Endothelial cell of umbilical vein (primary cell): ENCODE measurements at regions not wholly inside any gene's neighbourhood (a gene's known extent, or its start where the extent isn't known, plus 50 kb on each side); places are given as distances from the start of the nearest gene placed in this dataset.

Experiments
- BruUV-seq: library from RNA; stranded (reverse); fragments of 400-500 nt; replicated peaks from 2 replicates; lab custom pipeline; 2021; lab: Mats Ljungman, UMichigan
- CTCF ChIA-PET: fragments of 300-600, 350-600 bp; sonication (Branson Sonifier 250); formaldehyde crosslinking; loops from one replicate; lab custom pipeline; 2021; ENCODE audit warnings: antibody characterized with exemption, inconsistent platforms; lab: Charles Lee
- POLR2A ChIA-PET: fragments of 300-600, 350-600 bp; sonication (Branson Sonifier 250); formaldehyde crosslinking; loops from one replicate; lab custom pipeline; 2021; ENCODE audit warnings: antibody characterized with exemption, inconsistent platforms; lab: Charles Lee
- DNase-seq: peaks from one replicate; pipeline ENCODE4 v3.0.0-alpha.2; 2011; ENCODE audit warnings: low read depth, low spot score
- FAIRE-seq: peaks from 2 replicates; lab custom pipeline; 2011; peaks lifted over from hg19 to GRCh38; lab: Jason Lieb, UNC
- H2AFZ ChIP-seq: 2 replicates; pipeline ENCODE4 v1.6.0; 2012; ENCODE audit warnings: low read depth, low read length, control low read depth, inconsistent platforms
- H3K27ac ChIP-seq: 2 replicates; pipeline ENCODE4 v1.5.1; 2011; ENCODE audit warnings: low read depth, mild to moderate bottlenecking, control low read depth, low read length, moderate library complexity; ENCODE audit not compliant: insufficient read depth
- H3K27me3 ChIP-seq, 2 experiments: 2 replicates each; pipeline versions ENCODE4 v1.6.0 to v1.6.1; 2011; ENCODE audit warnings: low read length in 2 of 2, mixed read lengths in 1 of 2; ENCODE audit not compliant: control insufficient read depth in 2 of 2, insufficient read depth in 2 of 2
- H3K36me3 ChIP-seq, 2 experiments: 2 replicates in 1 of 2; 3 replicates in 1 of 2; pipeline ENCODE4 v1.5.1; 2011; ENCODE audit warnings: low read length in 2 of 2, mild to moderate bottlenecking in 1 of 2, moderate library complexity in 1 of 2; ENCODE audit not compliant: control insufficient read depth in 2 of 2, insufficient read depth in 2 of 2; ENCODE audit errors: extremely low read depth in 1 of 2
- H3K4me1 ChIP-seq: 3 replicates; pipeline ENCODE4 v1.5.1; 2011; ENCODE audit warnings: mild to moderate bottlenecking, low read length; ENCODE audit not compliant: control insufficient read depth, insufficient read depth; ENCODE audit errors: extremely low read depth
- H3K4me2 ChIP-seq: 2 replicates; pipeline ENCODE4 v1.6.1; 2011; ENCODE audit warnings: low read length, control low read depth, mixed read lengths; ENCODE audit not compliant: insufficient read depth
- H3K4me3 ChIP-seq, 3 experiments: fragments of 200-600 bp in 1 of 3; sonication (generic), shearing (Covaris generic) in 1 of 3; replicated peaks in 1 of 3; 2 replicates each; pipeline ENCODE4 v1.5.1; 2011 to 2016; ENCODE audit warnings: control low read depth in 3 of 3, low read length in 3 of 3, mild to moderate bottlenecking in 2 of 3, inconsistent platforms in 1 of 3, low read depth in 1 of 3, moderate library complexity in 1 of 3; ENCODE audit not compliant: insufficient read depth in 1 of 3
- H3K79me2 ChIP-seq: 2 replicates; pipeline ENCODE4 v1.6.0; 2012; ENCODE audit warnings: low read length, inconsistent platforms; ENCODE audit not compliant: control insufficient read depth, insufficient read depth
- H3K9ac ChIP-seq: replicated peaks from 2 replicates; pipeline ENCODE3; 2011; ENCODE audit warnings: low read length, control low read depth; ENCODE audit not compliant: insufficient read depth; ENCODE audit errors: extremely low read depth
- H3K9me1 ChIP-seq: replicated peaks from 3 replicates; pipeline ENCODE4 v1.6.0; 2011; ENCODE audit warnings: mild to moderate bottlenecking, low read length; ENCODE audit not compliant: control insufficient read depth, insufficient read depth; ENCODE audit errors: extremely low read depth
- H3K9me3 ChIP-seq: replicated peaks from 2 replicates; pipeline ENCODE4 v1.5.1; 2012; ENCODE audit warnings: low read length, inconsistent platforms; ENCODE audit not compliant: control insufficient read depth, insufficient read depth
- H4K20me1 ChIP-seq: replicated peaks from 2 replicates; pipeline ENCODE3; 2011; ENCODE audit warnings: mild to moderate bottlenecking, low read length; ENCODE audit not compliant: control insufficient read depth, insufficient read depth; ENCODE audit errors: extremely low read depth
- EZH2 ChIP-seq: IDR thresholded peaks from 2 replicates; pipeline ENCODE4 v1.6.1; 2012; ENCODE audit warnings: borderline replicate concordance, low read depth, mild to moderate bottlenecking, moderate library complexity, low read length, inconsistent platforms; ENCODE audit not compliant: severe bottlenecking
- FOS ChIP-seq: IDR thresholded peaks from 2 replicates; pipeline ENCODE4 v1.6.1; 2011; ENCODE audit warnings: mild to moderate bottlenecking, low read length, moderate library complexity, borderline replicate concordance; ENCODE audit not compliant: insufficient read depth
- GATA2 ChIP-seq: IDR thresholded peaks from 2 replicates; pipeline ENCODE4 v1.7.0; 2011; ENCODE audit warnings: low read depth, mild to moderate bottlenecking, moderate library complexity, mixed read lengths, low read length; ENCODE audit not compliant: insufficient read length, insufficient read depth
- JUN ChIP-seq: IDR thresholded peaks from 2 replicates; pipeline ENCODE4 v1.6.1; 2011; ENCODE audit warnings: borderline replicate concordance, low read depth; ENCODE audit not compliant: insufficient read length, insufficient read depth
- MYC ChIP-seq: IDR thresholded peaks from one replicate; pipeline ENCODE4 v1.6.1; 2011; ENCODE audit warnings: mild to moderate bottlenecking, low read depth, low read length
- POLR2A ChIP-seq: IDR thresholded peaks from 2 replicates; pipeline ENCODE4 v1.6.1; 2012; ENCODE audit warnings: low read depth, mild to moderate bottlenecking, control low read depth, low read length
- POLR2AphosphoS5 ChIP-seq: IDR thresholded peaks from 2 replicates; pipeline ENCODE4 v1.6.1; 2012; ENCODE audit warnings: low read depth, mild to moderate bottlenecking, control low read depth, low read length, moderate library complexity; ENCODE audit not compliant: insufficient read depth
- dilution Hi-C: fragments of 300-500 bp; cut with MboI; formaldehyde crosslinking; loops from one replicate; pipeline ENCODE4 v1.15.0; 2019; ENCODE audit warnings: low sequenced_read_pairs; ENCODE audit not compliant: extremely low pct_ligation_motif_present
- intact Hi-C: fragments of 100-400 bp; cut with micrococcal nuclease; formaldehyde crosslinking; loops from one replicate; pipeline ENCODE4 v1.10.0; 2022
- TF ChIP-seq, protein P1 (sequence below), 2 donors: IDR thresholded peaks; 1 replicate in 1 of 2; 2 replicates in 1 of 2; pipeline ENCODE4 v1.5.1; 2011; ENCODE audit warnings: low read length in 2 of 2, mild to moderate bottlenecking in 2 of 2, moderate library complexity in 2 of 2, control low read depth in 1 of 2, inconsistent platforms in 1 of 2, low read depth in 1 of 2; ENCODE audit not compliant: insufficient read depth in 1 of 2; ENCODE audit errors: extremely low read depth in 1 of 2
- TF ChIP-seq, protein P2 (sequence below): IDR thresholded peaks from 2 replicates; pipeline ENCODE4 v1.6.1; 2011; ENCODE audit not compliant: insufficient read depth, insufficient read length

DNA sequence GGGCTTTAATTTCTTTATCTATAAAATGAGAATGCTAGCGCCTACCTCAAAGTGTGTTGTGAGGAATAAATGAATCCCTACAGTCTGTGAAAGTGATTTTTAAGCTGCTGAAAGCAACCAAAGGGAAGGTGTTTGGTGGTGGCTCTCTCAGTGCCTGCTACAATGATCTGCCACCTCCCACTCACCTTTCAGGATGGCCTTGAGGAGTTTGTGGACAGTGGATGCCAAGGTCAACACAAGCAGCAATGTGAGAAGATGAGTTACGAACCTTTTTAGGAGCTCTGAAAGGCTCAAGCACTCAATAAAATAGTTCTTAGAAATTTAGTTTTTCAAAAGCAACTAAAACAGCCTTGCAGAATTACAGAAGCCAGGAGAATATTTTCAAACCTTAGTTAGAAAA is 176.6 kb upstream of the DPT start:
- no peak for FAIRE-seq
- Histone ChIP-seq H4K20me1 (no peaks in the 10 kb centered on the region), H3K79me2 (no peaks in the 10 kb centered on the region), H3K9me3 (no peaks in the 10 kb centered on the region), H3K4me3 (no peak overlapping the region), H2AFZ (no peak overlapping the region), H3K4me2 (no peak overlapping the region), H3K27me3 (no peaks in the 10 kb centered on the region), H3K9me1 (no peaks in the 10 kb centered on the region), H3K27ac (no peak overlapping the region), H3K9ac (no peak overlapping the region), H3K4me1 (no peaks in the 10 kb centered on the region), H3K36me3 (no peaks in the 10 kb centered on the region)
- ChIA-PET POLR2A (no interaction called here), CTCF (interaction anchor here (0.9 kb wide), 1 partner anchor 16 kb away, joined by 3 read pairs; no protein-coding TSS in a partner anchor)
- dilution Hi-C loops: no loop called here
- no peak for TF ChIP-seq GATA2
- TF ChIP-seq, protein P1, sequence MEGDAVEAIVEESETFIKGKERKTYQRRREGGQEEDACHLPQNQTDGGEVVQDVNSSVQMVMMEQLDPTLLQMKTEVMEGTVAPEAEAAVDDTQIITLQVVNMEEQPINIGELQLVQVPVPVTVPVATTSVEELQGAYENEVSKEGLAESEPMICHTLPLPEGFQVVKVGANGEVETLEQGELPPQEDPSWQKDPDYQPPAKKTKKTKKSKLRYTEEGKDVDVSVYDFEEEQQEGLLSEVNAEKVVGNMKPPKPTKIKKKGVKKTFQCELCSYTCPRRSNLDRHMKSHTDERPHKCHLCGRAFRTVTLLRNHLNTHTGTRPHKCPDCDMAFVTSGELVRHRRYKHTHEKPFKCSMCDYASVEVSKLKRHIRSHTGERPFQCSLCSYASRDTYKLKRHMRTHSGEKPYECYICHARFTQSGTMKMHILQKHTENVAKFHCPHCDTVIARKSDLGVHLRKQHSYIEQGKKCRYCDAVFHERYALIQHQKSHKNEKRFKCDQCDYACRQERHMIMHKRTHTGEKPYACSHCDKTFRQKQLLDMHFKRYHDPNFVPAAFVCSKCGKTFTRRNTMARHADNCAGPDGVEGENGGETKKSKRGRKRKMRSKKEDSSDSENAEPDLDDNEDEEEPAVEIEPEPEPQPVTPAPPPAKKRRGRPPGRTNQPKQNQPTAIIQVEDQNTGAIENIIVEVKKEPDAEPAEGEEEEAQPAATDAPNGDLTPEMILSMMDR (IDR thresholded peaks at IDR 0.05; ENCODE audit: extremely low read depth in 1 of 2, insufficient read depth in 1 of 2, low read depth in 1 of 2, low read length in 2 of 2): no peak
- intact Hi-C loops: no loop called here
- DNase-seq: no peak
- no TSS peak for BruUV-seq

DNA sequence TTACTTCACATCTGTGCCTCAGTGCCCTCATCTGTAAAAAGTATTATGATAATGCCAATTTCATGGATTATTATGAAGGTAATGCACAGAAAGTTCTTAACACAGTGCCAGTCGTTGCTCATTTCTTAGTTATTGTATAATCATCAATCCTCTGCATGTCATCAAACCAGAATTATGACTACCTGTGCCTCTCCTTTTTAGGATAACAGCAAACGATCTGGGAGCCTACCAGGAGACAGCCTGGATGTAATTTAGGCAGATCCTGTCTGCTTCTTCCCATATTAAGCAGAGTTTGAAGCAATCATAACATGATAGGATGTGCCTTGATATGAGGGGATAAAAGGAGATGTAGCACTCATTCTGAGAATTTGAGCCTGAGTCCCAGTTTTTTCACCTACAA is 177.4 kb upstream of the DPT start:
- TF ChIP-seq POLR2AphosphoS5: no peak
- TF ChIP-seq FOS: no peak
- no peak for TF ChIP-seq GATA2
- no peak for TF ChIP-seq POLR2A
- TF ChIP-seq, protein P2, sequence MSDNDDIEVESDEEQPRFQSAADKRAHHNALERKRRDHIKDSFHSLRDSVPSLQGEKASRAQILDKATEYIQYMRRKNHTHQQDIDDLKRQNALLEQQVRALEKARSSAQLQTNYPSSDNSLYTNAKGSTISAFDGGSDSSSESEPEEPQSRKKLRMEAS: no peak
- TF ChIP-seq MYC: no peak
- no peak for TF ChIP-seq EZH2
- TF ChIP-seq, protein P1 (IDR thresholded peaks at IDR 0.05; ENCODE audit: extremely low read depth in 1 of 2, insufficient read depth in 1 of 2, low read depth in 1 of 2, low read length in 2 of 2): no peak
- no peak for TF ChIP-seq JUN
- no peak overlapping the region for H2AFZ ChIP-seq
- ChIA-PET CTCF (interaction anchor here (1.4 kb wide), 1 partner anchor 12 kb away, joined by 3 read pairs; no protein-coding TSS in a partner anchor), POLR2A (no interaction called here)
- dilution Hi-C loops: no loop called here
- no peaks in the 10 kb centered on the region for H3K9me1 ChIP-seq
- H3K36me3 ChIP-seq: no peaks in the 10 kb centered on the region
- H3K27me3 ChIP-seq: no peaks in the 10 kb centered on the region
- BruUV-seq: no TSS peak
- no peak overlapping the region for H3K9ac ChIP-seq
- intact Hi-C loops: no loop called here
- no peaks in the 10 kb centered on the region for H3K79me2 ChIP-seq
- H3K9me3 ChIP-seq: no peaks in the 10 kb centered on the region
- FAIRE-seq (no peak), DNase-seq (no peak)
- no peaks in the 10 kb centered on the region for H4K20me1 ChIP-seq
- no peak overlapping the region for H3K4me2 ChIP-seq
- H3K4me3 ChIP-seq: no peak overlapping the region
- H3K27ac ChIP-seq: no peak overlapping the region
- H3K4me1 ChIP-seq: no peaks in the 10 kb centered on the region
